Neuron (in vitro differentiated cells): ENCODE measurements at regions not wholly inside any gene's neighbourhood (a gene's known extent, or its start where the extent isn't known, plus 50 kb on each side); places are given as distances from the start of the nearest gene placed in this dataset.

Experiments
- H2AFZ ChIP-seq: one replicate; pipeline ENCODE4 v1.6.1; 2013; ENCODE audit warnings: low read depth, mild to moderate bottlenecking, inconsistent platforms, low read length, moderate library complexity
- H3K27me3 ChIP-seq: one replicate; pipeline ENCODE4 v1.6.1; 2013; ENCODE audit warnings: low read length; ENCODE audit not compliant: insufficient read depth
- H3K36me3 ChIP-seq: one replicate; pipeline ENCODE4 v1.6.1; 2013; ENCODE audit warnings: low read length; ENCODE audit not compliant: insufficient read depth
- H3K4me1 ChIP-seq: one replicate; pipeline ENCODE4 v1.6.1; 2013; ENCODE audit warnings: low read length; ENCODE audit not compliant: insufficient read depth
- H3K4me3 ChIP-seq: 2 replicates; pipeline ENCODE4 v1.5.1; 2013; ENCODE audit warnings: mild to moderate bottlenecking, low read length, moderate library complexity
- H3K9me3 ChIP-seq: one replicate; pipeline ENCODE4 v1.6.1; 2013; ENCODE audit warnings: low read length

DNA sequence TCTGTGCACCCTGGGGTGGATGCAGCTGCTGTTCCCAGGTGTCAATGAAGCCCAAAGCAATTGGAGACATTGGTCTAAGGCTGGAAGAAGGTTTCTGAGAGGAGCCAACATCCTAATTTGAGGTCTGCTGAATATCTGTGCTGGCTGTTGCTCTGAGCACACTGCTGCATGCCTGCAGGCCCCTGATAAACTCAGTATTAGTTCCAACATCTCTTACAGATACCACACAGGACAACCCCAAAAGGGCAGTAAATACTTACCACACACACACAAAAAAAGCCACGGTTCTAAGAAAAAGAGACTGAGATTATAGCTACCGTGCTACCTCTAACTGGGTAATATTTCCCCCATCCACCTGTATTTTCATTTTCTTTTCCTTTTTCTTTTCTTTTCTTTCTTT, 164.3 kb upstream of the SOX4 start:
- Histone ChIP-seq H3K36me3 (no peaks in the 10 kb centered on the region), H2AFZ (no peak overlapping the region), H3K4me3 (no peak overlapping the region), H3K9me3 (no peaks in the 10 kb centered on the region), H3K27me3 (no peaks in the 10 kb centered on the region), H3K4me1 (no peaks in the 10 kb centered on the region)

DNA sequence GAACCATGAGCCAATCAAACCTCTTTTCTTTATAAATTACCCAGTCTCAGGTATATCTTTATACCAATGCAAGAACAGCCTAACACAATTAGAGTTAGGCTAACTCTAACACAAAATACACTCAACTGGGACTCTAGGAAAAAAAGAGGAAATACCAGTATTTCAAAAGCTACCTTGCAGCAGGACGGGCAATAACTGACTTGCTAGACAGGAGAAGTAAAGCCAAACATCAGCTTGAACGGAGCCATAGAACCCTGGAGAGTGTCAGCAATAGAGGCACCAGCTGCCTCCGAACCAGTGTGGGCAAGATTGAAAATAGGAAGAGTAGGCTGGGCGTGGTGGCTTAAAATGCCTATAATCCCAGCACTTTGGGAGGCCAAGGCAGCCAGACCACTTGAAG, 162.0 kb upstream of the SOX4 start:
- Histone ChIP-seq H3K4me3 (no peak overlapping the region), H3K36me3 (no peaks in the 10 kb centered on the region), H3K9me3 (no peaks in the 10 kb centered on the region), H3K4me1 (no peaks in the 10 kb centered on the region), H3K27me3 (no peaks in the 10 kb centered on the region), H2AFZ (no peak overlapping the region)

DNA sequence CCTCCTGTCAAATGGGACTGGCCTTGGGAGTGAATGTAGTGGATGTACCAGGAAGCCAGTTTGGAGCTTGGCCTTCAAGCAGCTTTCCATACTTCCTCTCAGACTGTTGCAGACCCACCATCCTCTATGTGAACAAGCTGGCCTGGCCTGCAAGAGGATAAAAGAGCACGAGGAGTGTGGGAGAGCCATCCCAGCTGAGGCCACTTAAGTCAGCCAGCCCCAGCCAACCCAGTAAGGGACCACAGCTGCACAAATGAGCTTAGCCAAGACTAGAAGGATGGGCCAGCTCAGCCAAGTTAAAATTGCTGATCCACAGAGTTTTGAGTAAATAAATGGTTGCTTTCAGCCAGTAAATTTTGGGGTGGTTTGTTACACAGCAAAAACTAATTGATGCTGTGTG, 156.9 kb upstream of the SOX4 start:
- no peak overlapping the region for H2AFZ ChIP-seq
- H3K36me3 ChIP-seq: no peaks in the 10 kb centered on the region
- no peak overlapping the region for H3K4me3 ChIP-seq
- no peaks in the 10 kb centered on the region for H3K4me1 ChIP-seq
- no peaks in the 10 kb centered on the region for H3K9me3 ChIP-seq
- no peaks in the 10 kb centered on the region for H3K27me3 ChIP-seq

DNA sequence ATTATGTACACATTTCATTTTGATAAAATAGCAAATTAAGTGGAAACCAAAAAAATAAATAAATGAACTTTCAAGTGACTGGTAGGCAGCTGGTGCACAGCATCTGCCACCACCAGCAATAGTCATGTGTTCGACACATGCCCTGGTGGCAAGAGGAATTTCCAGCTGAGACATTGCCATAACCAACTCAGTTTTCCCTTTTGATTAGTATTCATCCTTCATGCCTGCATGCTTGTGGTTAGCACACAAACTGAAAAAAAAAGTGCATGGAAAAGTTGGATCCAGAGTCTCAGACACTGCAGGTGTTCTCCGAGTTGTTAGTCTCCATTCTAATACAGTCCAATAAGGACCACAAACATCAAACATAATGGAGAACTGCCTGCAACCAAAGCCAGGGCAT, 156.0 kb upstream of the SOX4 start:
- H3K9me3 ChIP-seq: no peaks in the 10 kb centered on the region
- H2AFZ ChIP-seq: no peak overlapping the region
- H3K36me3 ChIP-seq: no peaks in the 10 kb centered on the region
- H3K4me1 ChIP-seq: no peaks in the 10 kb centered on the region
- no peak overlapping the region for H3K4me3 ChIP-seq
- no peaks in the 10 kb centered on the region for H3K27me3 ChIP-seq

DNA sequence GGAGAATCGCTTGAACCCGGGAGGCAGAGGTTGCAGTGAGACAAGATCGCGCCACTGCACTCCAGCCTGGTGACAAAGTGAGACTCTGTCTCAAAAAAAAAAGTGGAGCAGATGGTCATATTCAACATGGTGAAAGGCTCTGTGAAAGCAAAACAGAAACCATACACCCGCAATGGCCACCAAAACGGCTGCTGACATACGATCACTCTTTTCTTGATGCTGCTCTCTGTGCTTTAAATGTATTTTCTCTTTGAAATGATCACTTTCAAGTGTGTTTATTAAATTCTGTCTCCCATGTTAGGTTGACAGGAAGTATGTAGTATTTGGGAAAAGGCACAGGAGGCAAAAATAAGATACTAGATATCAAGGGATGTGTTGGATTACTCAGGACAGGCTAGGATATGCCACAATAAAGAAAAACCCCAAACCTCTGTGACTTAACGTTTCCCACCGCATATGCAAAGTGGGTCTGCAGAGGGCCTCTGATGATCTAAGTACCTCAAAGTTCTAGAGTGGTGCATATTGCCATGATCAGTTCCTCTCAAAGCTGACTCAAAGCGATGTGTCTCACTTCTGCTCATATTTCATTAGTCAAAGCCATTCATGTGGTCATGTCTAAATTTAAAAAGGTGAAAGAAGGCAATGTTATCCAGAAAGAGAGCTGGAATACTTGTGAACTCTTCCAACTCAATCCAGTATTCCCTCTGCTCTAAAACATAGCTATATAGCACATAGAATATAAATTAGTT, 155.1 kb upstream of the SOX4 start:
- no peaks in the 10 kb centered on the region for H3K27me3 ChIP-seq
- H3K4me1 ChIP-seq: no peaks in the 10 kb centered on the region
- no peaks in the 10 kb centered on the region for H3K36me3 ChIP-seq

DNA sequence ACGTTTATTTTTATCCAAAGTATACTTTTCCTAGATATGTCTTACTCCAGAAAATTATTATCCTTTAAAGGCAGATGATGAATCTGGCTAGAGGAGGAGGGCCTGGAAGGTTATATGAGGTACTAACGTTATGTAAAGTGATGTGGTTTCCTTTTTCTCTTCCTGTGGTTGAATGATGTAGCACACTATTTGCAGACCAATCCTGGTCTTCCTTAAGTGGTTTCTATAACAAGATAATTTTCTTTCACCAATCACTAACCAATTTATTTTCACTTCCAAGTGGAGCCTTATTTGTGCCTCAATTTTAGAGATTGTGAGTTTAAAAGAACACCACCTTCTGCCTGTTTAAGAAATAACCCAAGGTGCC, 154.6 kb upstream of the SOX4 start:
- Histone ChIP-seq H3K36me3 (no peaks in the 10 kb centered on the region), H2AFZ (no peak overlapping the region), H3K4me1 (no peaks in the 10 kb centered on the region), H3K27me3 (no peaks in the 10 kb centered on the region), H3K4me3 (no peak overlapping the region), H3K9me3 (no peaks in the 10 kb centered on the region)

More for the DNA sequence above, 155.1 kb upstream of the SOX4 start:
- no peak overlapping the region for H2AFZ ChIP-seq
- H3K4me3 ChIP-seq: no peak overlapping the region
- no peaks in the 10 kb centered on the region for H3K9me3 ChIP-seq

DNA sequence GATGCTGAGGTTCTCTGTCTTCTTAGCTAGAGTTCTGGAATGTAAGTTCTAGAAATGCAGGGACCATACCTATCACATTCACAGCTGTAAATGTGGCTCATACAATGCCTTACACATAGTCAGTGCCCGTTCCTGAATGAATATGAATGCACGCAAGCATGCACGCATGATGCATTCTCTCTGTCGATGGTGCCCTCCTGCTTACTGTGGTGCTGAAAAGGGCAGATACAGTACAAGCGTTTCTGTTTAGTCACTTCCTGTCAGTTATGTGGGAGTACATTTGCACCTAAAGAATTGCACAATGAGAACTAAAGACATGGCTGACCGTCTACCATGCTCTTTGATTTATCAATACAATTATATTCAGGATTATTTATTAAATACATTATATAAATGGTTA, 152.2 kb upstream of the SOX4 start:
- no peak overlapping the region for H2AFZ ChIP-seq
- H3K27me3 ChIP-seq: no peaks in the 10 kb centered on the region
- H3K36me3 ChIP-seq: no peaks in the 10 kb centered on the region
- H3K9me3 ChIP-seq: no peaks in the 10 kb centered on the region
- no peak overlapping the region for H3K4me3 ChIP-seq
- H3K4me1 ChIP-seq: no peaks in the 10 kb centered on the region

DNA sequence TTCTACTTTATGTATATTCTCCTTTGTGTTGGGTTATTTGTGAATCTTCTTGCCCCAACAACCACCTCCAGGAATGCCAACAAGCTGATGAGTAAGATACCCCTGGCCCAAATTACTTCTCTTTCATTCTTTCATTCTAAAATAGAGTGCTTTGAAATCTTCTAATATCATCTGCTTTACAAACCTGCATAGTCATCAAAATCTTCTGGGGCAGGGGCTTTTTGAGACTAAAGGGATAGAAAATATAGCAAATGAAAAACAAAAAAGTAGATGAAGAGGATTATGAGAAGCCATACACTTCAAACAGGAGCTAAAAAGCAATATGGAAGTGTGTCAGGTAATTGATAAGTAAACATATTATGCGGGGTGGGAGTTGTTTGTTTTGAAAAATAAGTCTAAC, 150.7 kb upstream of the SOX4 start:
- Histone ChIP-seq H2AFZ (no peak overlapping the region), H3K36me3 (no peaks in the 10 kb centered on the region), H3K27me3 (no peaks in the 10 kb centered on the region), H3K4me1 (no peaks in the 10 kb centered on the region), H3K4me3 (no peak overlapping the region), H3K9me3 (no peaks in the 10 kb centered on the region)

DNA sequence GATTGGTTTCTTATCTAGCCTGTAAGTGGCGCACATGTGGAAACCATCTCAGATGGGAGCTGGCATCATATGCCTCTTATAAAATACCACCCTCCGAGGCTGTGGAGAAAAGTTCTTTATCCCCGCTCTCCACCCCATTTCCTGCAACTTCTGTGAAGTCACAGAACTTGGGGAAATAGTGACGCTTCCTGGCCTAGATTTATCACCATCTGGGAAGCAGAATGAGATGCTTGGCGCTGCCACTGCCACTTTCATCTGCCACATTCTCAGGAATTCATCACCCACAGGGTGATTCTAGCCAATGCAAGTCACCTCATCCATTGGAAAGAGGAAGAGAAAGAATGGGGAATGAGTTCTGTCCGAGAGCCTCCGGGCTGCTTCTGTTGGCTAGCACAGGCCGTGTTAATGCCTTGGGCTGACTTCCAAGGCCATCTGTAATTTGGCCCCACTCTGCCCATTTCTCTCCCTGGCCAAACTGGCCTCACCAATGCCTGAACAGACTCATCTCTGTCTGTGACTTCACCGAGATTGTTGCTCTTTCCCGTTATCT, 148.8 kb upstream of the SOX4 start:
- Histone ChIP-seq H3K4me3 (no peak overlapping the region), H3K4me1 (no peaks in the 10 kb centered on the region), H3K9me3 (no peaks in the 10 kb centered on the region), H2AFZ (no peak overlapping the region), H3K36me3 (no peaks in the 10 kb centered on the region), H3K27me3 (no peaks in the 10 kb centered on the region)

DNA sequence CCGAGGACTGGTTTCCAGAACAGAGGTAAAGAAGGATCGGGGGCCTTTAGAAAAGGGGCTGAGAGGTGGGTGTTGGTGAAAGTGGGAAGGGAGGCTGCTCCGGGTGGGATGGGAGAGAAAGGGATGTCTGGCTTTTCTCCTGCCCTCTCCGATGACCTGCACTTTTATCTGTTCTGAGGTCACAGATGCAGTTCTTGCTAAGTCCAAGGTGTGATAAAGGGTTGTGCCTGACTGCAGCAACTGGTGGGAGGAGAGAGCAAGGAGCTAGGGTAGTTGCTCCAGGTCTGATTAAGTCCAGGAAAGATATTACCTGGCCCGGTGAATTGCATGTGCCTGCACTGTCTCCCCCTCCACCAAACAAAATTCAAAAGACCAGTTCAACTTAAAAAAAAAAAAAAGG, 145.6 kb upstream of the SOX4 start:
- Histone ChIP-seq H3K4me3 (no peak overlapping the region), H3K36me3 (no peaks in the 10 kb centered on the region), H3K9me3 (no peaks in the 10 kb centered on the region), H3K4me1 (peaks cover 5% of the 10 kb centered on the region), H2AFZ (no peak overlapping the region), H3K27me3 (no peaks in the 10 kb centered on the region)

DNA sequence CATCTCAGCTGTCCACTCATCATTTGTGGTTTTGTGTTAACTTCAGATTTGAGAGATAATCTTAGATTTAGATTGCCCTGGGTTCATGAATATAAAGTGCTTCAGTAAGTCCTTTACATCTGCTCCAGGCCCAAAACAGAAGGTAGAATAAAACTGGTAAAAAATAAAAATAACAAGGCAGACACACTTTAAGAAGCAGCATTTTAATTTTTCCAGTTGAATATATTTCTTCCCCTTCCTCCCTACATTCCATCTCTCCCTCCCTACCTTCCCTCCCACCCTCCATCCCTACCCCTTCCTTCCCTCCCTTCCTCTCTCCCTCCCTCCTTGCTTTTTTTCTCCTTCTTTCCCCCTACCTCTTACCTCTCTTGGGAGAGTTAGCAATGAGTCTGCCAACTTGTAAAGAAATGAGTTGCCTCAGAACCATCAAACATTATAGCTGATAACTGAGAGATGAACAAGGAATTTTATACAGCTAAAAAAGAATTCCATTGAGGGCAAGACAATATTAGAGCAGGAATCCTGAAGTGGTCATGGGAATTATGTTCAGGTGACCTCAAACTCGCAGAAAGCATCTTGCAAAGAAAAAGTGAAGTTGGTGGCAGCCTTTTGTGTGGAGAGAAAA, 145.0 kb upstream of the SOX4 start:
- no peaks in the 10 kb centered on the region for H3K36me3 ChIP-seq
- no peaks in the 10 kb centered on the region for H3K9me3 ChIP-seq
- H3K4me3 ChIP-seq: no peak overlapping the region
- no peak overlapping the region for H2AFZ ChIP-seq
- no peaks in the 10 kb centered on the region for H3K27me3 ChIP-seq
- H3K4me1 ChIP-seq: peaks cover 5% of the 10 kb centered on the region

DNA sequence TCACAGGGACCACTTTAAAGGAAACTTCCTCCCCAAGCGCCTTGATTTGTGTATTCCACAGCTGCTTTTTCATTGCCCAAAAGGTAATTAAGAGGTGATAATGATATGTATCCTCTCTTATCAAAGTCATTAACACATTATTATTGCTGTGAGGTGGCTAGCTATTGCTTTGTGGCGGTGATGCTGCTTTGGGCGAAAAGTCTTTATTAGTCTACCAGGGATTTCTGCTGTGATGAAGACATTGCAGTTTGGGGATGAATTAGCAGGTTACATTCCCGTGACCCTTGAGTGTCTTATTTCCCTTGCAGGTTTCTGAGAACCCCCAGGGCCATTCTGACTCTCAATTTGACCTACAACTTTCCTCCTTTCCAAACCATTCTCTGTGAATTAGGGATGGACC, 143.4 kb upstream of the SOX4 start:
- Histone ChIP-seq H3K4me3 (no peak overlapping the region), H2AFZ (no peak overlapping the region), H3K27me3 (no peaks in the 10 kb centered on the region), H3K9me3 (no peaks in the 10 kb centered on the region), H3K36me3 (no peaks in the 10 kb centered on the region), H3K4me1 (peaks cover 5% of the 10 kb centered on the region)

DNA sequence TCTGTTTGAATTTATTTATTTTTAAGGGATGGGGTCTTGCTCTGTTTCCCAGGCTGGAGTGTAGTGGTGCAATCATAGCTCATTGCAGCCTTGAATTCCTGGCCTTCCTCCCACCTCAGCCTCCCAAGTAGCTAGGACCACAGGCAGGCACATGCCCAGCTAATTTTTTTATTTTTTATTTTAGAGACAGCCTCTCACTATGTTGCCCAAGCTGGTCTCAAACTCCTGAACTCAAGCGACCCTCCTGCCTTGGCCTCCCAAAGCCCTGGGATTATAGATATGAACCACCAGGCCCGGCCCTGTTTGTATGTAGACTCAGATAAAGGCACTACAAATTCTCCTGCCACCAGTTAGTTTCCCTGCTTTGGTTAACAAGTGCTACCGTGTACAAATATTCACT, 142.9 kb upstream of the SOX4 start:
- Histone ChIP-seq H3K9me3 (no peaks in the 10 kb centered on the region), H3K27me3 (no peaks in the 10 kb centered on the region), H3K4me3 (no peak overlapping the region), H3K4me1 (peaks cover 5% of the 10 kb centered on the region), H2AFZ (no peak overlapping the region), H3K36me3 (no peaks in the 10 kb centered on the region)
